ENCODE measurements at regions not wholly inside any gene's neighbourhood (a gene's known extent, or its start where the extent isn't known, plus 50 kb on each side); places are given as distances from the start of the nearest gene placed in this dataset.

GRCh38 chr18:64810354-64810753 is 661.5 kb upstream of the LINC00305 start:
- TF ChIP-seq EZH2 (IDR thresholded peaks at IDR 0.05; ENCODE audit: borderline replicate concordance, low read length) = no peak
- no peak for TF ChIP-seq CTCF (conservative IDR thresholded peaks at IDR 0.05 in 1 of 2, IDR thresholded peaks at IDR 0.05 in 1 of 2; ENCODE audit: extremely low read depth in 1 of 2, insufficient read depth in 1 of 2, low read depth in 1 of 2, low read length in 2 of 2)

Measured in mammary epithelial cell (primary cell).